H1 (cell line): ENCODE measurements at regions not wholly inside any gene's neighbourhood (a gene's known extent, or its start where the extent isn't known, plus 50 kb on each side); places are given as distances from the start of the nearest gene placed in this dataset.

ENCODE experiments used
- BACH1 ChIP-seq: IDR thresholded peaks from 2 replicates; pipeline ENCODE4 v1.6.1; 2012; ENCODE audit warnings: low read length, improper control_type of control experiment
- CHD7 ChIP-seq: fragments of 300-600 bp; sonication (generic); IDR thresholded peaks from 2 replicates; pipeline ENCODE4 v1.7.1; 2012; ENCODE audit warnings: low read length, moderate library complexity, mild to moderate bottlenecking, inconsistent platforms; ENCODE audit not compliant: insufficient replicate concordance
- CTCF ChIP-seq, 3 experiments: IDR thresholded peaks; 1 replicate in 2 of 3; 2 replicates in 1 of 3; pipeline versions ENCODE4 v1.5.1 to v1.6.1; 2011; ENCODE audit warnings: low read length in 3 of 3, mild to moderate bottlenecking in 3 of 3, inconsistent platforms in 2 of 3, low read depth in 1 of 3, moderate library complexity in 1 of 3; ENCODE audit not compliant: insufficient read depth in 1 of 3; ENCODE audit errors: control extremely low read depth in 1 of 3
- EP300 ChIP-seq, 2 experiments: IDR thresholded peaks; 1 replicate in 1 of 2; 2 replicates in 1 of 2; pipeline ENCODE4 v1.6.1; 2011 to 2012; ENCODE audit warnings: low read depth in 2 of 2, low read length in 2 of 2, mild to moderate bottlenecking in 2 of 2, borderline replicate concordance in 1 of 2, inconsistent platforms in 1 of 2, moderate library complexity in 1 of 2
- EZH2 ChIP-seq: fragments of 200-600 bp; sonication (generic); IDR thresholded peaks from 2 replicates; pipeline ENCODE4 v1.7.1; 2012; ENCODE audit warnings: low read depth, mild to moderate bottlenecking, moderate library complexity, low read length, inconsistent platforms; ENCODE audit not compliant: severe bottlenecking
- FOSL1 ChIP-seq: IDR thresholded peaks from 2 replicates; pipeline ENCODE4 v1.6.1; 2011; ENCODE audit warnings: mild to moderate bottlenecking, low read depth, low read length, moderate library complexity; ENCODE audit not compliant: insufficient read depth
- KDM4A ChIP-seq: IDR thresholded peaks from one replicate; pipeline ENCODE4 v1.7.1; 2012; ENCODE audit warnings: low read depth, mild to moderate bottlenecking, moderate library complexity, low read length, inconsistent platforms; ENCODE audit not compliant: severe bottlenecking
- SP4 ChIP-seq: IDR thresholded peaks from 2 replicates; pipeline ENCODE4 v1.6.1; 2012; ENCODE audit warnings: low read length, inconsistent platforms
- TCF12 ChIP-seq: IDR thresholded peaks from 2 replicates; pipeline ENCODE4 v1.6.1; 2011; ENCODE audit warnings: low read depth, mild to moderate bottlenecking, low read length
- TEAD4 ChIP-seq: IDR thresholded peaks from 2 replicates; pipeline ENCODE4 v1.6.1; 2012; ENCODE audit warnings: low read depth, low read length, inconsistent platforms, mixed read lengths

- TF ChIP-seq CHD7 (no peak), TCF12 (no peak), EZH2 (no peak), KDM4A (no peak), EP300 (IDR thresholded peaks at IDR 0.05; ENCODE audit: borderline replicate concordance in 1 of 2, low read depth in 2 of 2, low read length in 2 of 2) (no peak), TEAD4 (no peak), SP4 (no peak), FOSL1 (no peak), CTCF (IDR thresholded peaks at IDR 0.05; ENCODE audit: control extremely low read depth in 1 of 3, insufficient read depth in 1 of 3, low read depth in 1 of 3, low read length in 3 of 3) (no peak), BACH1 (no peak)
These were observed 559.3 kb upstream of the GRM7 start (continued) for GRCh38 chr3:6301626-6302025.
